CD14-positive monocyte (primary cell): ENCODE measurements at regions not wholly inside any gene's neighbourhood (a gene's known extent, or its start where the extent isn't known, plus 50 kb on each side); places are given as distances from the start of the nearest gene placed in this dataset.

Experiments
- DNase-seq, 3 donors: peaks; one replicate each; pipeline ENCODE4 v3.0.0-alpha.2; 2011 to 2022
- H2AFZ ChIP-seq: 2 replicates; pipeline ENCODE4 v1.6.0; 2012; ENCODE audit warnings: mild to moderate bottlenecking, low read depth, low read length, inconsistent platforms; ENCODE audit not compliant: insufficient read depth, poor library complexity, severe bottlenecking
- H3K27ac ChIP-seq, 2 donors: 1 replicate in 1 of 2; 2 replicates in 1 of 2; pipeline ENCODE4 v1.5.1; 2012 to 2013; ENCODE audit warnings: low read length in 2 of 2, control low read depth in 1 of 2, inconsistent platforms in 1 of 2, low read depth in 1 of 2, mild to moderate bottlenecking in 1 of 2
- H3K27me3 ChIP-seq, 2 donors: one replicate each; pipeline versions ENCODE4 v1.6.0 to v1.6.1; 2011 to 2013; ENCODE audit warnings: low read length in 2 of 2; ENCODE audit not compliant: control insufficient read depth in 2 of 2, insufficient read depth in 2 of 2
- H3K36me3 ChIP-seq, 2 donors: replicated peaks in 1 of 2; 1 replicate in 1 of 2; 2 replicates in 1 of 2; pipeline versions ENCODE4 v1.5.1 to v1.6.1; 2012 to 2013; ENCODE audit warnings: low read length in 2 of 2, control low read depth in 1 of 2, inconsistent platforms in 1 of 2, mild to moderate bottlenecking in 1 of 2; ENCODE audit not compliant: insufficient read depth in 2 of 2, control insufficient read depth in 1 of 2
- H3K4me1 ChIP-seq, 2 donors: 1 replicate in 1 of 2; 2 replicates in 1 of 2; pipeline versions ENCODE4 v1.5.1 to v1.6.1; 2012 to 2013; ENCODE audit warnings: low read length in 2 of 2, control low read depth in 1 of 2, inconsistent platforms in 1 of 2, mild to moderate bottlenecking in 1 of 2, moderate library complexity in 1 of 2; ENCODE audit not compliant: insufficient read depth in 2 of 2, control insufficient read depth in 1 of 2
- H3K4me2 ChIP-seq: replicated peaks from 2 replicates; pipeline ENCODE3; 2012; ENCODE audit warnings: low read length, moderate library complexity, mild to moderate bottlenecking; ENCODE audit not compliant: poor library complexity, severe bottlenecking; ENCODE audit errors: extremely low read depth
- H3K4me3 ChIP-seq, 3 experiments: fragments of 200-600 bp in 1 of 3; sonication (generic) in 1 of 3; replicated peaks in 1 of 3; 1 replicate in 2 of 3; 2 replicates in 1 of 3; pipeline ENCODE4 v1.5.1; 2011 to 2013; ENCODE audit warnings: low read length in 3 of 3, mild to moderate bottlenecking in 3 of 3, control low read depth in 2 of 3, low read depth in 2 of 3, inconsistent platforms in 1 of 3, moderate library complexity in 1 of 3
- H3K79me2 ChIP-seq: 2 replicates; pipeline ENCODE4 v1.6.0; 2012; ENCODE audit warnings: mild to moderate bottlenecking, control low read depth, inconsistent platforms, low read length, moderate library complexity; ENCODE audit not compliant: insufficient read depth
- H3K9ac ChIP-seq: 2 replicates; pipeline ENCODE4 v1.6.0; 2017; ENCODE audit warnings: low read length, mild to moderate bottlenecking; ENCODE audit not compliant: insufficient read depth, poor library complexity, severe bottlenecking
- H3K9me3 ChIP-seq, 2 donors: replicated peaks in 1 of 2; 1 replicate in 1 of 2; 2 replicates in 1 of 2; pipeline versions ENCODE4 v1.5.1 to v1.6.1; 2012 to 2013; ENCODE audit warnings: low read length in 2 of 2, control low read depth in 1 of 2; ENCODE audit not compliant: control insufficient read depth in 1 of 2, insufficient read depth in 1 of 2
- H4K20me1 ChIP-seq: 2 replicates; pipeline ENCODE4 v1.6.0; 2012; ENCODE audit warnings: mild to moderate bottlenecking, low read length, control low read depth, moderate library complexity; ENCODE audit not compliant: insufficient read depth
- H3K27ac Mint-ChIP-seq, 7 donors: one replicate each; pipeline ENCODE4 v1.8.0; 2020; ENCODE audit warnings: mild to moderate bottlenecking in 7 of 7, mixed read lengths in 7 of 7, moderate library complexity in 6 of 7, inconsistent platforms in 2 of 7
- H3K27me3 Mint-ChIP-seq, 3 donors: one replicate each; pipeline ENCODE4 v1.8.0; 2021 to 2022; ENCODE audit warnings: low read depth in 3 of 3, mild to moderate bottlenecking in 3 of 3, mixed read lengths in 3 of 3, moderate library complexity in 3 of 3, inconsistent platforms in 1 of 3
- H3K36me3 Mint-ChIP-seq, 2 donors: one replicate each; pipeline ENCODE4 v1.8.0; 2020; ENCODE audit warnings: mixed read lengths in 2 of 2, inconsistent platforms in 1 of 2, mild to moderate bottlenecking in 1 of 2
- H3K4me1 Mint-ChIP-seq: one replicate; pipeline ENCODE4 v1.8.0; 2020; ENCODE audit warnings: mild to moderate bottlenecking, mixed read lengths
- H3K4me3 Mint-ChIP-seq, 2 donors: one replicate each; pipeline ENCODE4 v1.8.0; 2020; ENCODE audit warnings: mild to moderate bottlenecking in 2 of 2, mixed read lengths in 2 of 2, moderate library complexity in 1 of 2
- H3K9me3 Mint-ChIP-seq, 7 donors: one replicate each; pipeline ENCODE4 v1.8.0; 2020 to 2022; ENCODE audit warnings: mixed read lengths in 7 of 7, mild to moderate bottlenecking in 6 of 7, moderate library complexity in 6 of 7, inconsistent platforms in 2 of 7
- WGBS: methylation state at CpG from one replicate; pipeline ENCODE4 v1.1.5; 2013; ENCODE audit warnings: missing lambda C conversion rate; ENCODE audit not compliant: insufficient coverage; 5-methylcytosine and 5-hydroxymethylcytosine counted together
- intact Hi-C, 2 donors: fragments of 100-400 bp; cut with micrococcal nuclease; formaldehyde crosslinking; loops; one replicate each; pipeline versions ENCODE4 v1.15.0 to v1.15.1; 2023
- TF ChIP-seq, protein P1 (sequence below): fragments of 200-600 bp; IDR thresholded peaks from one replicate; pipeline ENCODE4 v1.8.0; 2022; ENCODE audit warnings: antibody characterized with exemption, mild to moderate bottlenecking

DNA sequence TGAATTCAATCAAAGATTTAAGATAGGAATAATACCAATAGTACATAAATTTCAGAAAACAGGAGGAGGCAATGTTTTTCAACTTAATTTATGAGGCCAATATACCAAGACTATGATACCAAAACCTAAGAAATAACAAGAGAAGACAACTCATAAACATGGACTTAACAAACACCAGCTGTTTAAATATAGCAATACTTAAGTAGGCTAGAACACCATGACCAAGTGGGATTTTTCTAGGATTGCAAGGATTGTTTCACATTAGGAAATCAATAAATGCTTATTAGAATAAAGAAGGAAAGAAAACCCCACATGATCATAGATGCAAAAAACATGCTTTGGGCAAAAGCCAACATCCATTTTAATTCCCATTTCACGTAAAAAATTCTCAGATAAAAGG is 355.1 kb downstream of the EPM2A start:
- TF ChIP-seq, protein P1, sequence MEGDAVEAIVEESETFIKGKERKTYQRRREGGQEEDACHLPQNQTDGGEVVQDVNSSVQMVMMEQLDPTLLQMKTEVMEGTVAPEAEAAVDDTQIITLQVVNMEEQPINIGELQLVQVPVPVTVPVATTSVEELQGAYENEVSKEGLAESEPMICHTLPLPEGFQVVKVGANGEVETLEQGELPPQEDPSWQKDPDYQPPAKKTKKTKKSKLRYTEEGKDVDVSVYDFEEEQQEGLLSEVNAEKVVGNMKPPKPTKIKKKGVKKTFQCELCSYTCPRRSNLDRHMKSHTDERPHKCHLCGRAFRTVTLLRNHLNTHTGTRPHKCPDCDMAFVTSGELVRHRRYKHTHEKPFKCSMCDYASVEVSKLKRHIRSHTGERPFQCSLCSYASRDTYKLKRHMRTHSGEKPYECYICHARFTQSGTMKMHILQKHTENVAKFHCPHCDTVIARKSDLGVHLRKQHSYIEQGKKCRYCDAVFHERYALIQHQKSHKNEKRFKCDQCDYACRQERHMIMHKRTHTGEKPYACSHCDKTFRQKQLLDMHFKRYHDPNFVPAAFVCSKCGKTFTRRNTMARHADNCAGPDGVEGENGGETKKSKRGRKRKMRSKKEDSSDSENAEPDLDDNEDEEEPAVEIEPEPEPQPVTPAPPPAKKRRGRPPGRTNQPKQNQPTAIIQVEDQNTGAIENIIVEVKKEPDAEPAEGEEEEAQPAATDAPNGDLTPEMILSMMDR: no peak
- Histone ChIP-seq H3K9ac (no peak overlapping the region), H3K27me3 (no peaks in the 10 kb centered on the region), H3K27ac (no peak overlapping the region), H3K79me2 (no peaks in the 10 kb centered on the region), H2AFZ (no peak overlapping the region), H3K36me3 (no peaks in the 10 kb centered on the region), H4K20me1 (no peaks in the 10 kb centered on the region), H3K4me1 (no peaks in the 10 kb centered on the region), H3K4me2 (no peak overlapping the region), H3K4me3 (no peak overlapping the region), H3K9me3 (peaks cover 16 to 17% of the 10 kb centered on the region in 2 donors)
- H3K4me1 Mint-ChIP-seq: no peaks in the 10 kb centered on the region
- WGBS: no CpG with 5 or more reads among the region's 1 CpG
- H3K27me3 Mint-ChIP-seq: peaks cover 0 to 2% (median 0%) of the 10 kb centered on the region in 3 donors
- no peak overlapping the region for H3K4me3 Mint-ChIP-seq
- no peak overlapping the region for H3K27ac Mint-ChIP-seq
- H3K9me3 Mint-ChIP-seq: peaks cover 5 to 17% (median 14%) of the 10 kb centered on the region in 7 donors
- intact Hi-C loops: no loop called here
- DNase-seq: no peak
- no peaks in the 10 kb centered on the region for H3K36me3 Mint-ChIP-seq

DNA sequence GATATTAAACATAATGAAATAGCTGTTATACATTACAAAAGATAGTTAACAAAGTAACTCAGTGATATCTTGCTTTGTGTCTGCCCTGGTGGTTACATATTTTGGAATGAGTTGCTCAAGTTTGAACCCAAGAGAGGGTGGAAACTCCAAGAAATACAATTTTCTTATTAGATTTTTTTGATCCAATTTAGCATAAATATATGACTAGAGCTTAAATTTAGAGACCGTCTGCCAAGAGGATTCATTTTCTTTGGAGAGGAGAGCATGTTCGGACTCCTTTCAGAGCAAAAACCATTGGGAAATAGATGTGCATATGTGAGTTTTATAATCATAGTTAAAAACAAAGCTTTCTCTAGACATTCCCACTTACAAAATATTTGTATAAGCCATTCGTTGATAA is 353.4 kb downstream of the EPM2A start:
- TF ChIP-seq, protein P1: no peak
- no CpG with 5 or more reads among the region's 3 CpGs for WGBS

More for the DNA sequence above, 353.4 kb downstream of the EPM2A start:
- H2AFZ ChIP-seq: no peak overlapping the region
- intact Hi-C loops: no loop called here
- H3K9ac ChIP-seq: no peak overlapping the region
- no peak overlapping the region for H3K4me2 ChIP-seq
- no peaks in the 10 kb centered on the region for H3K4me1 Mint-ChIP-seq
- H3K4me1 ChIP-seq: no peaks in the 10 kb centered on the region
- no peak overlapping the region for H3K4me3 ChIP-seq
- H3K27ac Mint-ChIP-seq: no peak overlapping the region
- no peaks in the 10 kb centered on the region for H3K36me3 Mint-ChIP-seq
- peaks cover 0 to 2% (median 0%) of the 10 kb centered on the region in 3 donors for H3K27me3 Mint-ChIP-seq
- H3K27ac ChIP-seq: no peak overlapping the region
- no peaks in the 10 kb centered on the region for H3K27me3 ChIP-seq
- DNase-seq: no peak
- H3K79me2 ChIP-seq: no peaks in the 10 kb centered on the region
- H3K36me3 ChIP-seq: no peaks in the 10 kb centered on the region
- peaks cover 5 to 17% (median 13%) of the 10 kb centered on the region in 7 donors for H3K9me3 Mint-ChIP-seq
- H3K9me3 ChIP-seq: peaks cover 16 to 17% of the 10 kb centered on the region in 2 donors
- no peaks in the 10 kb centered on the region for H4K20me1 ChIP-seq
- no peak overlapping the region for H3K4me3 Mint-ChIP-seq
